Middle frontal gyrus (tissue), 1 donor: ENCODE measurements at regions not wholly inside any gene's neighbourhood (a gene's known extent, or its start where the extent isn't known, plus 50 kb on each side); places are given as distances from the start of the nearest gene placed in this dataset.

Experiments used
- DNase-seq: peaks from one replicate; pipeline ENCODE4 v3.0.0-alpha.2; 2015; ENCODE audit warnings: low spot score; ENCODE audit errors: extremely low spot score

DNA sequence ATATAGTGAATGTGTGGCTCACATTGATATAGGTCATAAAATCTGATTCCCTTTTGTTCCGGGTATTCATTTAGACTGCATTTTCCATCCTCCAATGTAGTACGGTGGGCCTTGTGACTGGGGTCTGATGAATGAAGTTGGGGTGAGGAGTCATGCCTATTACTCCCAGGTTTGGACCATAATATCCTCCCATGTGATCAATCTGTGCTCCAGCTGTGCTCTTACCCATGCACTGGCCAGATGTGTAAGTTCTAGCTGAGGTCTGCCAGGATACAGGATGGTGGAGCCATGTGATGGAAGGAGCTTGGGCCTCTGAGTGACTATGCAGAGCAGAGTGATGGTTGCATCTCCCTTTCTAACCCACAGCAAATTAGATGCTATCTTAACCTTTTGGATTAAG lies 1034.0 kb upstream of the TMEM132C start:
- no peak for DNase-seq

DNA sequence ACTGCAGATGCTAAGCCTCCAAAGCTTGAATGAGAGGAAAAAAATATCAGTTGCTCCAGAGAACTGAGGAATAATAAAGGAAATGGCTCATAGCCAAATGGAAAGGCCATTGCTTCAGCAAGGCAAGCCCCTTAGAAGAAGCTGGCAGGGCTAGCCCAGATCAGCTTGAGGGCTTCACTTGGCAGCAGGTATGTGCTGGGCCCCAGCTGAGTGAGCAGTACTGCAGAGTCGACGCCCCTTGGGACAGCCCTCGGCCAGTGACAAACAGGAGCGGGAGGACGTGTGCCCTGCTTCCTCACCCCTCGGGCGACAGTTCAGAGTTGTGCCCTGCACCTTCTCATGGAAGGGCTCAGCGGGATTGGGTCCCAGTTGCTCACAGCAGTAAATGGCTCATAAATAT lies 1031.2 kb upstream of the TMEM132C start:
- DNase-seq, result no peak

- DNase-seq, result no peak
Measured at GRCh38 chr12:127236491-127236890, 1030.5 kb upstream of the TMEM132C start.

DNA sequence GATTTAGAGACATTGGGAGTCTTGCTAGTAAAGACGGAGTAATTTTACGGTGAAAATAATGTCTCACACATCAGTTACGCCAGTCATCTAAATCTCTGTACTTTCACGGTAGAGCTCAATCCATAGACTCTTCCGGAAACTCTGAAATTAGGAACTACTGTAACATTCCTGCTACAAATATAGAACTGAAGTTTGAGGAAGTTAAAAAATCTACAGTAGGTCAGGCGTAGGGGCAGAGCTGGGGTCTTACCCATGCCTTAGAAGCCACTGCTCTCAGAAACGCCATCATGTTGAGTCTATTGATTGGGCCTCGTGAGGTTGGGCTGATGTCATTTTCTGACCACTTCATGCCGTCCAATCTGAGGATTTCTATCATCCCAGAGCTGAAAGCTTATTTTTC lies 1029.8 kb upstream of the TMEM132C start:
- no peak for DNase-seq

- no peak for DNase-seq
Measured at GRCh38 chr12:127238107-127238506, 1028.9 kb upstream of the TMEM132C start.

DNA sequence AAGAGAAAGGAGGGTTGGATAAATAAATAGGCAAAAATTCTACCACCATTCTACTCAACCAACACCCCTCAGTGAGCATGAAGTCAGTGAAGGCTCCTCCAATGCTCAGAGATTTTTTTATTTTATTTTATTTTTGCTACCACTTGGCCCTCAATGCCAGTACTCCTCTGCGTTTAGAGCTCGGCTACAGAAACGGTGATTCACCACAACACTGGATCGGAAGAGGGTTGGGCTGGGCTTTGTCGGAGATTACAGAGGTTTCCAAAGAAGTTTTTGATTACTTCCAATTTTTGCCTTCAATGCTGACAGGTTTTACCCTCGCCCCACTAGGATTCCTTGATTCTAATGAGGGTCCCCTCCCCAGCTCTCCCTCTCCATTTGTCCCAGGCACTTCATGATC lies 1027.2 kb upstream of the TMEM132C start:
- DNase-seq, result no peak

- DNase-seq, result no peak
Measured at GRCh38 chr12:127240249-127240929, 1026.6 kb upstream of the TMEM132C start.

- no peak for DNase-seq
Measured at GRCh38 chr12:127241072-127241817, 1025.7 kb upstream of the TMEM132C start.

DNA sequence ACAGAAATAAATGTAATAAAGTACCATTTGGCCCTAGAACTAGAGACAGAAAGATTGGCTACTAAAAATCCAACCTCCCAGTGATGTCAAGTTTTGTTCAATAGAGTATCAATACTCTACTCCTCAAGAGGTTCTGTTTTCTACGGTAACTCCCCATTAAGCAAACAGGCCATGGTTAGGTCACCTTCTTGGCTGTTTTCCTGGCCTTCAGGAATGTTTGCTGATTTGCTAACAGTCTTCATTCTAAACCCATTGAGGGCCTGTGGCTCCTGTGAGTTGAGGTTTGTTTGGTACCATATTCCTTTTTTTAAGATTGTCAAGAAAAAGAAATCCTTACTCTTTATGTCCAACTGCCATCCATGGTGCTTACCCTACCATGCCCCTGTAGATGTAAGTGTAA lies 1022.0 kb upstream of the TMEM132C start:
- DNase-seq, result no peak

DNA sequence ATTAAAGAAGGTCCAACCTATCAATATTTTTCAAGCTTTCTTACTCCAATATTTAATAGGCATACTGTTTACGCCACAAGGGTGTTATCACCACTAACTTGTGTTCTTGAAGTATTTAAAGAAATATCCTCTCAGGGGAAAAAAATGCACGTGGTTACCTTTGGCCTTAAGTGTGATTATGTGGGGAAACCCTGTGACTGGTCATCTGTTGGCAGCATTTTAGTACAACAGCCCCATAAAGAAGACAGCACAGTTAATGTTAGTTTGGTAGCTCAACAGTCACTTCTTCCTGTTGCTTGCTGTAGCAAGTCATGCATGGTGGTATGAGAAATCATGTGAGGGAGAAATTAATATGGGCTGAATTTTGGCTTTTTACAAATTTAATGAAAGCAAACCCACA lies 1021.5 kb upstream of the TMEM132C start:
- no peak for DNase-seq

DNA sequence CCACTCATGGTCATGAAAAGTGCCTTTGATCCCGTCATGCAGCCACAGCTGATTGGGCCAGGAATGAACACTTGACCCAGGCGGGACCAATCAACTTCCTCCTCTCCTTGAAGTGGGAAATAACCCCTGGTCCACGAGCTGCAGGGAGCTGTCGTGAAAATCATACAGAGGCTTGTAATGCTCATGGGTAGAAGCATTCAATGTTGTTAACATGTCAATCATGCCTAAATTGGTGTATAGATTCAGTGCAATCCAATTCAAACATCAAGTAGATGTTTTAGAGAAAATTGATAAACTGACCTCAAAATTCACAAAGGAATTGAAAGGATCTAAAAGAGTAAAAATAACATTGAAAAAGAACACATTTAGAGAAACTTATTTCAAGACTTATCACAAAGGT lies 1019.0 kb upstream of the TMEM132C start:
- no peak for DNase-seq

DNA sequence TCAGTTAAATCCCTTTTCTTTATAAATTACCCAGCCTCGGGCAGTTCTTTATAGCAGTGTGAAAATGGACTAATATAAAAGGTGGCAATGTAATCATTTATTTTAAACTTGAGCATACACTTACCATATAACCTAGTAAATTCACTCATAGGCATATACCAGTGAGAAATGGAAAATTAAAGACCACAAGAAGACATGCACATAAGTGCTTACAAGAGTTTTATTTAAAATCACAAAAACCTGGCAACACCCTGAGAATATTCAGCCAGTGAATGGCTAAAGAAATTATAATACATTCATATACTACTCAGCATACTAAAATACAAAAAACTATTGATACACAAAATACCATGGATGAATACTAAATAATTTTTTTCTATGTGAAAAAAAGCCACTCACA lies 1017.5 kb upstream of the TMEM132C start:
- no peak for DNase-seq

DNA sequence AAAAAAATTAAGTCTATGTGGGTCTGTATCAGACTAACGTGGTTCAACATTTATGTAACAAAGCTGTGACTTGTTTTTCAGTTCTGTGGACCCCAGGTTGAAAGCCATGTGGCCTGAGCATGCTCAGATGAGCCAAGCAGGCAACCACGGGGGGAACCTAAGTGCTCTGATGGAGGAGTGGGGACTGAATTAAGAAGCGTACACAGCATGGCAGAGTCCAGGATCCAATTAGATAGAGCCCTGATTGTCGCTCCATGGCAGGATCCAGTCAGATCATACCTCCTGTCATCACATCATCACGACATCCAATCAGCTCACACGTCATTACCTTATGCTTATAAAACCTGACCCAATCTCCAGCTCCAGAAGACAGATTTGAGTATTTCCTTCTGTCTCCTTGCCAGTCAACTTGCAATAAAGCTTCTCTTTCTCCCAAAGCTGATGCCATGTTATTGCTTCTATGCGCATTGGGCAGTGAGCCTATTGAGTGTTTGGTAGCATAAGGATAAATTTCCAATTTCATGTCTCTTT lies 1013.1 kb upstream of the TMEM132C start:
- DNase-seq, result no peak

GRCh38 chr12:127254420-127254955 lies 1012.5 kb upstream of the TMEM132C start:
- no peak for DNase-seq

DNA sequence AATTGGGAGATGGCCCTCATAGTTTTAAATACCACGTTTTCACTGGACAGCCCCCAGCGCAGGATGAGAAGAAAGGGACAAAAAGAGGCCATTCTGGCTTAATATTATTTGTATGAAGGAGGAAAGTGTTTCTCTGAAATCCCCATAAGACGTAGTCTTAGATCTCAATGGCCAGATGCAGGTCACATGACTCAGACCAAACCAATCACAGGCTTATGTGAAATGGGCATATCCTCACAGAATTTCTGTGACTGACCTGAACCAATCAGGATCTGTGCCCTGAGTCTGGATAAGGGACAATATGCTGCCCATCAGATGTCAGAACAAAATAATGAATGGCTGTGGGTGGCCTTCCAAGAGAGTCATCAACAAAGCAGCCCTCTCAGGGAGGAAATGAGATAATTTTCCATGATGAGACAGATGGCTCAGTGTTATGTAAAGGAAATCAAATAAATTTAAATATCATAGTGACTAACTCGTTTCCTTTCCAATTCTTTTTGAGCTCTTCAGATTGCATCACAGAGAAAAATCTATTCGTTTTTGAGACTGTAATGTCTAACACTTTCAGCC lies 1009.5 kb upstream of the TMEM132C start:
- no peak for DNase-seq

GRCh38 chr12:127260531-127260930 lies 1006.4 kb upstream of the TMEM132C start:
- DNase-seq, result no peak

DNA sequence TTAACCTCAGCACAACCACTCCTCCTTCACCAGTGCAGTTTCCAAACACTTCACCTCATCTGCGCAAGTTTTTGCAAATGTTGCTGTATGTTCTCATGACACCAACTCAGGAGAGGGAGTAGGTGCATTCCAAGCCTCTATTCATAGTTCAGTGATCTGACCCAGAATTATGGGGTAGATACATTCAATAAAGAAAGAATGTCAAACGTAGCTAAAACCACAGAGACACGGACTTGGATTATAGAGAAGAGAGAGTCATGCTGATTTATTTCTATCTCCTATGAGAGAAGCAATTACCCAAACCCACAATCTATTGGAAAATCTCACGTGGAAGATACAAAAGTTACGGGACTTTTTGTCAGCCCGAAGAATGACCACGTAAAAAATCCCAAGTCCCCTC lies 1006.0 kb upstream of the TMEM132C start:
- DNase-seq, result no peak

DNA sequence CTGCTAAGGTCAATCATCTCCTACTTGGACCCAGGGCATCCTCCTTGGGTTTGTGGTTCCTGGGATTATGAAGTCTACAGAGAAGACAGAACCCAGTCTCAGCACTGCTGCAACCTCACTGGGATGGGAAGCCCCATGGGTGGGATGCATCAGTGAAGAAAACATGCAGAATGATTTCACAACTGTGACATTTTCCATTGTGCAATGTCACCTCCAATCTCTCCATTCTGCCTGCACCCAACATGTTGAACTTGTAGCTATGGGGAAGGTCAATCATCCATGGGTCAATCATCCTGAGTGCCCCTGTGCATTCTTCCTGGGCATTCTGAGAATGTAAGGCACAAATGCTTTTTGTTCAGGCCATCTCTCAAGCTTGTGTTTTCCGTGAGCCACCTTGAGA lies 1004.4 kb upstream of the TMEM132C start:
- DNase-seq, result no peak

DNA sequence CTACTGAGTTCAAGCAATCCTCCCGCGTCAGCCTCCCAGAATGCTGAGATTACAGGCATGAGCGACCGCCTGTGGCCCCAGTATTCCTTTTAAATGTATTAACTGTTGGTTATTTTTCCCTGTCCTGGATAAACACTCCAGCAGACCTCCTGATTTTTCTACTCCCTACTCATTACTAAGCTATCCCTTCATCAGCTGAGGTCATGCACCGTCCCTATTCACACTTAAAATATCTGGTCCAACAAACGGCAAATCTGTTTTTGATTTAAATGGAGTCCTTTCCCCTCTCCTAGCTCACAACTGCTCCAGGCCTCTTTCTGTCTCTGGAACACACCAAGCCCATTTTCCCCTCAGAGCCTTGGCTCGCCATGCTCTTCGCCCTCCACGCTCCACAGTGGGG lies 1003.3 kb upstream of the TMEM132C start:
- no peak for DNase-seq

GRCh38 chr12:127267128-127267527 lies 999.8 kb upstream of the TMEM132C start:
- no peak for DNase-seq

- no peak for DNase-seq
Measured at GRCh38 chr12:127268213-127268612, 998.8 kb upstream of the TMEM132C start.

GRCh38 chr12:127268706-127269425 lies 998.1 kb upstream of the TMEM132C start:
- no peak for DNase-seq
